GM10266 (cell line): ENCODE measurements at regions not wholly inside any gene's neighbourhood (a gene's known extent, or its start where the extent isn't known, plus 50 kb on each side); places are given as distances from the start of the nearest gene placed in this dataset.

Experiments used
- DNase-seq: peaks from one replicate; pipeline ENCODE4 v3.0.0; 2012; ENCODE audit errors: extremely low spot score
- TF ChIP-seq, protein P1 (sequence below): IDR thresholded peaks from 2 replicates; pipeline ENCODE4 v1.5.1; 2012; ENCODE audit warnings: mild to moderate bottlenecking, low read depth; ENCODE audit not compliant: control insufficient read depth, insufficient read depth; ENCODE audit errors: missing control alignments

GRCh38 chr12:86551146-86551571 is 295.0 kb upstream of the MGAT4C start:
- DNase-seq, result no peak
- TF ChIP-seq, protein P1, sequence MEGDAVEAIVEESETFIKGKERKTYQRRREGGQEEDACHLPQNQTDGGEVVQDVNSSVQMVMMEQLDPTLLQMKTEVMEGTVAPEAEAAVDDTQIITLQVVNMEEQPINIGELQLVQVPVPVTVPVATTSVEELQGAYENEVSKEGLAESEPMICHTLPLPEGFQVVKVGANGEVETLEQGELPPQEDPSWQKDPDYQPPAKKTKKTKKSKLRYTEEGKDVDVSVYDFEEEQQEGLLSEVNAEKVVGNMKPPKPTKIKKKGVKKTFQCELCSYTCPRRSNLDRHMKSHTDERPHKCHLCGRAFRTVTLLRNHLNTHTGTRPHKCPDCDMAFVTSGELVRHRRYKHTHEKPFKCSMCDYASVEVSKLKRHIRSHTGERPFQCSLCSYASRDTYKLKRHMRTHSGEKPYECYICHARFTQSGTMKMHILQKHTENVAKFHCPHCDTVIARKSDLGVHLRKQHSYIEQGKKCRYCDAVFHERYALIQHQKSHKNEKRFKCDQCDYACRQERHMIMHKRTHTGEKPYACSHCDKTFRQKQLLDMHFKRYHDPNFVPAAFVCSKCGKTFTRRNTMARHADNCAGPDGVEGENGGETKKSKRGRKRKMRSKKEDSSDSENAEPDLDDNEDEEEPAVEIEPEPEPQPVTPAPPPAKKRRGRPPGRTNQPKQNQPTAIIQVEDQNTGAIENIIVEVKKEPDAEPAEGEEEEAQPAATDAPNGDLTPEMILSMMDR, result no peak

GRCh38 chr12:86550218-86551145 is 294.3 kb upstream of the MGAT4C start:
- TF ChIP-seq, protein P1, result no peak
- DNase-seq, result no peak

DNA sequence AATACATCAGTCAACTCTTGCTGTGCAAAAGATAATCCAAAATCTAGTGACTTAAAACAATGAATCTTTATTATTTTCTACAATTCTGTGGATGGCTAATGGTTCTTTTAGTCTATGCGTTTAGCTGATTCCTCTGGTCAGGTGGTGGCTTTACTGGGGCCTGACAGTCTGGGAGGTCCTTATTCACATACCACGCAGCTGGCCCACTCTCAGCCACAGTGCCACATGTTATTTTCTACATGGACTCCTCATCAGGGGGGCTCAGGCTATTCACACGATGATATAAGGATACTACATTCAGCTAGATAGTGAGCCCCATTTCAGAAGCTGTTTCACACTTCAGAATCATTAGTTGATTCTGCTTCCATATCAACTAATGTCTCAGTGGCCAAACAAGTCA is 287.5 kb upstream of the MGAT4C start:
- TF ChIP-seq, protein P1, result no peak
- no peak for DNase-seq

DNA sequence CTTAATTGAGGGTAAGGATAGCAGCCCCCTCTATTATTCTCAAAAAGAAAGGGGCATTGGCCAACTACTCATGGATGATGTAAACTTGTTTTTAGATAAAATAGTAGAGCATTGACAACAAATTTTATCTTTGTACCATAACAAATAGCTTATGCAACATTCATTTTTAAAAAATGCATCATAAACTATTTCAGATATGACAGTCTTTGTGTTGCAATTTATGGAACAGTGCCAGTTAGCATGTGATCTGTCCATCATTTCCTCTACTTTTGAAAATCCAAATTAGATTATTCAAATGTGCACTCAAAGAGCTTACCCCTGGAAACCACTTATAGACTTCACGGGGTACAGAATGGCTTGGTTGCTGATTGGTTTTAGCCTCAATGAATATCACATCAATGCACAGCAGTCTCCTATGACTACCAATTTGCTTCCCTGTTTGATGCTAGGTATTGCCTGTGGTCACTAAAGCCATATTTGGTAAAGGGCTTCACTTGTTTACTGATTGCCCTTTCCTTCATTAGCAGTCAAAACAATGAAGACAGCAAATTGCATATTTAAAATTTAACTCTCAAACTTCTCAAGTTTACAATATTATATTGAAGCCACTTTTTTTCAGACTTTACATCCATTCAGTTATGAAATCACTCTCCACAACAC is 274.9 kb upstream of the MGAT4C start:
- DNase-seq, result no peak
- TF ChIP-seq, protein P1, result no peak

DNA sequence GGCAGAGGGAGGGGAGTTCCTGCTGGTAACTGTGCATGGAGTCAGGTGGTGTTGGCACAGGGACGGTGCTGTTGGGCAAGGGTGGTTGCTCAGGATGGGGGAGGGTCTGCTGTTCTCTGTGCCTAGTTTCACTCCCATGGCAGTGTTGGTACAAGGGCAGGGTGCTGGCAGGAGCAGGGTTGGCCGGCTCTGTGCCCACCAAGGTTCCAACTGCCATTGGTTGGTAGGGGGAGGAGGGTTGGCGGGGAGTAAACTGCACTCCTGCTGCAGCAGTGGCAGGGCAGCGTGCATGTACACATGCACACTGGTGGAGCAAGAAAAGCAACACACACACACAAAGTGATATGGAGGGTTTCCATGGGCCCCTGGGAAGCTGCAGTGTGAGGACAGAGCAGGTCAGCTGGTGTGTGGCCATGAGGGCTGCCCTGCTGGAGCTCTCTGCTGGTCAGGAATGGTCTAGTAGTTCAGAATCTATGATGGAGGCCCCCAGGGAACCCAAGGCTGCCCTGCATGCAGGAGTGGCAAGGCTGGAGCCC is 269.9 kb upstream of the MGAT4C start:
- TF ChIP-seq, protein P1, result no peak
- no peak for DNase-seq

DNA sequence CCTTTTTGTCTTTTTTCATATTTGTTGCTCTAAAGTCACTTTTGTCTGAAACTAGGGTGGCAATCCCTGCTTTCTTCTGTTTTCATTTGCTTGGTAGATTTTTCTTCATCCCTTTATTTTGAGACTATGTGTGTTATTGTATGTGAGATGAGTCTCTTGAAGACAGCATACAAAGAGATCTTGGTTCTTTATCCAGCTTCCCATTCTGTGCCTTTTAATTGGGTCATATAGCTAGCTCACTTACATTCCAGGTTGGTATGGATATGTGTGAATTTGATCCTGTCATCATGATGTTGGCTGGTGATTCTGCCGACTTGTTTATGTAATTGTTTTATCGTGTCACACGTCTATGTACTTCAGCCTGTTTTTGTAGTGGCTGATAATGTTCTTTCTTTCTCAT is 267.7 kb upstream of the MGAT4C start:
- TF ChIP-seq, protein P1, result no peak
- no peak for DNase-seq
